Mesendoderm (in vitro differentiated cells): ENCODE measurements at regions not wholly inside any gene's neighbourhood (a gene's known extent, or its start where the extent isn't known, plus 50 kb on each side); places are given as distances from the start of the nearest gene placed in this dataset.
A peak's percentile ranks its signal among the peaks of the same experiment; 100 is the strongest.

Source experiments
- DNase-seq: peaks from one replicate; pipeline ENCODE4 v3.0.0; 2013
- H2AK5ac ChIP-seq: 2 replicates; pipeline ENCODE4 v1.6.1; 2013; ENCODE audit warnings: low read length, inconsistent platforms
- H2BK120ac ChIP-seq: 2 replicates; pipeline ENCODE4 v1.6.1; 2013; ENCODE audit warnings: low read depth, mild to moderate bottlenecking, low read length, moderate library complexity, mixed read lengths
- H2BK15ac ChIP-seq: replicated peaks from 2 replicates; pipeline ENCODE4 v1.6.1; 2013; ENCODE audit warnings: low read depth, mild to moderate bottlenecking, moderate library complexity
- H2BK5ac ChIP-seq: 2 replicates; pipeline ENCODE4 v1.6.1; 2013; ENCODE audit warnings: low read length, inconsistent platforms
- H3K18ac ChIP-seq: 2 replicates; pipeline ENCODE4 v1.6.1; 2013; ENCODE audit warnings: mild to moderate bottlenecking, low read length, mixed read lengths
- H3K23ac ChIP-seq: one replicate; pipeline ENCODE4 v1.6.1; 2013; ENCODE audit warnings: low read length
- H3K27ac ChIP-seq: 2 replicates; pipeline ENCODE4 v1.5.1; 2013; ENCODE audit warnings: low read depth, mild to moderate bottlenecking, inconsistent platforms, low read length, moderate library complexity
- H3K27me3 ChIP-seq: 2 replicates; pipeline ENCODE4 v1.6.1; 2013; ENCODE audit warnings: low read length, control low read depth, mild to moderate bottlenecking, inconsistent platforms; ENCODE audit not compliant: insufficient read depth, poor library complexity
- H3K36me3 ChIP-seq: 2 replicates; pipeline ENCODE4 v1.6.1; 2013; ENCODE audit warnings: low read length, inconsistent platforms; ENCODE audit not compliant: control insufficient read depth, insufficient read depth
- H3K4ac ChIP-seq: one replicate; pipeline ENCODE4 v1.6.1; 2013; ENCODE audit warnings: low read depth, mild to moderate bottlenecking, low read length, moderate library complexity
- H3K4me1 ChIP-seq: 2 replicates; pipeline ENCODE4 v1.6.1; 2013; ENCODE audit warnings: low read depth, low read length, inconsistent platforms; ENCODE audit not compliant: control insufficient read depth
- H3K4me2 ChIP-seq: 2 replicates; pipeline ENCODE4 v1.6.1; 2013; ENCODE audit warnings: low read length
- H3K4me3 ChIP-seq: 2 replicates; pipeline ENCODE4 v1.5.1; 2013; ENCODE audit warnings: mild to moderate bottlenecking, low read length
- H3K56ac ChIP-seq: one replicate; pipeline ENCODE4 v1.6.1; 2013; ENCODE audit warnings: low read length
- H3K79me1 ChIP-seq: 2 replicates; pipeline ENCODE4 v1.6.1; 2013; ENCODE audit warnings: low read length, inconsistent platforms
- H3K79me2 ChIP-seq: 2 replicates; pipeline ENCODE4 v1.6.1; 2013; ENCODE audit warnings: mild to moderate bottlenecking, low read length; ENCODE audit not compliant: control insufficient read depth, insufficient read depth
- H3K9ac ChIP-seq: 2 replicates; pipeline ENCODE4 v1.6.1; 2013; ENCODE audit warnings: low read length, inconsistent platforms
- H4K5ac ChIP-seq: one replicate; pipeline ENCODE4 v1.6.1; 2013; ENCODE audit warnings: low read length
- H4K8ac ChIP-seq: one replicate; pipeline ENCODE4 v1.6.1; 2013; ENCODE audit warnings: low read depth, mild to moderate bottlenecking, control low read depth, low read length, moderate library complexity
- WGBS: extraction: QIAGEN DNeasy Blood & Tissue Kit; methylation state at CpG from one replicate; pipeline ENCODE4 v1.1.7; 2013; ENCODE audit warnings: low lambda C conversion rate, missing lambda C conversion rate; ENCODE audit not compliant: insufficient coverage; ENCODE audit errors: extremely low coverage; 5-methylcytosine and 5-hydroxymethylcytosine counted together

- Histone ChIP-seq H2BK5ac (no peak overlapping the region), H3K23ac (no peak overlapping the region), H3K4ac (no peak overlapping the region), H3K27me3 (no peaks in the 10 kb centered on the region), H3K4me2 (no peak overlapping the region), H4K5ac (no peak overlapping the region), H2BK15ac (no peak overlapping the region), H3K18ac (no peak overlapping the region), H3K79me2 (peaks cover 40% of the 10 kb centered on the region), H3K9ac (no peak overlapping the region), H3K79me1 (no peaks in the 10 kb centered on the region), H2AK5ac (no peak overlapping the region), H3K56ac (no peak overlapping the region), H3K4me3 (no peak overlapping the region), H2BK120ac (no peak overlapping the region), H3K36me3 (no peaks in the 10 kb centered on the region), H3K27ac (no peak overlapping the region), H4K8ac (no peak overlapping the region), H3K4me1 (no peaks in the 10 kb centered on the region)
- WGBS, result no CpG with 5 or more reads among the region's 6 CpGs
- DNase-seq, result no peak
These were observed 167.3 kb downstream of the KDM5D start for GRCh38 chrY:19577250-19577649.

- Histone ChIP-seq H4K8ac (no peak overlapping the region), H3K27ac (no peak overlapping the region), H3K18ac (no peak overlapping the region), H3K4me3 (no peak overlapping the region), H3K79me2 (peaks cover 53% of the 10 kb centered on the region), H3K56ac (no peak overlapping the region), H3K79me1 (no peaks in the 10 kb centered on the region), H2BK5ac (no peak overlapping the region), H3K4ac (no peak overlapping the region), H2BK120ac (no peak overlapping the region), H3K23ac (no peak overlapping the region), H3K4me1 (no peaks in the 10 kb centered on the region), H2BK15ac (no peak overlapping the region), H3K36me3 (no peaks in the 10 kb centered on the region), H3K4me2 (no peak overlapping the region), H4K5ac (no peak overlapping the region), H3K27me3 (no peaks in the 10 kb centered on the region), H2AK5ac (no peak overlapping the region), H3K9ac (no peak overlapping the region)
- DNase-seq, result no peak
These were observed 169.6 kb downstream of the KDM5D start for GRCh38 chrY:19574939-19575338.

- Histone ChIP-seq H3K4me1 (no peaks in the 10 kb centered on the region), H3K4me3 (no peak overlapping the region), H3K27me3 (no peaks in the 10 kb centered on the region), H4K8ac (no peak overlapping the region), H3K79me1 (no peaks in the 10 kb centered on the region), H3K4me2 (no peak overlapping the region), H3K9ac (no peak overlapping the region), H4K5ac (no peak overlapping the region), H3K23ac (no peak overlapping the region), H2BK15ac (no peak overlapping the region), H2BK120ac (no peak overlapping the region), H2AK5ac (no peak overlapping the region), H3K18ac (no peak overlapping the region), H3K4ac (no peak overlapping the region), H3K36me3 (no peaks in the 10 kb centered on the region), H2BK5ac (no peak overlapping the region), H3K56ac (no peak overlapping the region), H3K79me2 (peaks cover 47% of the 10 kb centered on the region), H3K27ac (no peak overlapping the region)
- WGBS, result no CpG with 5 or more reads among the region's 2 CpGs
- DNase-seq, result peak; percentile 52
These were observed 170.9 kb downstream of the KDM5D start for GRCh38 chrY:19573646-19574045.

GRCh38 chrY:19570999-19571398 is 173.5 kb downstream of the KDM5D start:
- Histone ChIP-seq H3K4me1 (no peaks in the 10 kb centered on the region), H3K4me2 (no peak overlapping the region), H3K9ac (no peak overlapping the region), H3K56ac (no peak overlapping the region), H3K79me1 (no peaks in the 10 kb centered on the region), H2BK15ac (no peak overlapping the region), H3K4ac (no peak overlapping the region), H3K27ac (no peak overlapping the region), H2AK5ac (no peak overlapping the region), H3K4me3 (no peak overlapping the region), H4K5ac (no peak overlapping the region), H2BK120ac (no peak overlapping the region), H3K18ac (no peak overlapping the region), H3K27me3 (no peaks in the 10 kb centered on the region), H3K36me3 (no peaks in the 10 kb centered on the region), H3K23ac (no peak overlapping the region), H3K79me2 (peaks cover 39% of the 10 kb centered on the region), H2BK5ac (no peak overlapping the region), H4K8ac (no peak overlapping the region)
- WGBS, result no CpG with 5 or more reads among the region's 2 CpGs
- no peak for DNase-seq

DNA sequence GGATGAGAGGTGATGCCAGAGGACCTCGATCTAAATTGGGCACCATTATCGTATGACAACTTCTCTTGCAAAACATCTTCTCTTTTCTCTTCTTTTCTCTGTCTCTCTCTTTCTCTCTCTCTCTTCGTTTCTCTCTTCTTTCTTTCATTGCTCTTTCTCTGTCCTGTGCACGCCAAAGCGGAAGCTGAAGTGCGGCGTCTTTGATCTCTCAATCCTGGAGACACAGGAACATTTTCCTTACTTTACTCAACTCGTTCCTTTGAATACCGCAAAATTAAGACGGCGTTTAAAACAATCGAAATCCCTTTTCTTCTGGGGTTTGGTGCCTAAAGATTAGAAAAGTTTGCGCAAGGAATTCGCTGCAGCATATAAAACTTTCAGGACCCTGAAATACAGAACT is 176.6 kb downstream of the KDM5D start:
- Histone ChIP-seq H3K27me3 (no peaks in the 10 kb centered on the region), H3K79me1 (no peaks in the 10 kb centered on the region), H3K4ac (no peak overlapping the region), H3K23ac (no peak overlapping the region), H4K8ac (no peak overlapping the region), H3K79me2 (peaks cover 20% of the 10 kb centered on the region), H3K4me2 (peak overlapping the region; percentile 38), H3K36me3 (no peaks in the 10 kb centered on the region), H2BK15ac (no peak overlapping the region), H3K18ac (no peak overlapping the region), H3K56ac (peak overlapping the region; percentile 84), H2AK5ac (no peak overlapping the region), H2BK120ac (no peak overlapping the region), H3K4me3 (peak overlapping the region; percentile 79), H3K4me1 (no peaks in the 10 kb centered on the region), H2BK5ac (no peak overlapping the region), H3K9ac (peak overlapping the region; percentile 84), H3K27ac (peak overlapping the region; percentile 75), H4K5ac (no peak overlapping the region)
- no peak for DNase-seq
- WGBS, result no CpG with 5 or more reads among the region's 14 CpGs

DNA sequence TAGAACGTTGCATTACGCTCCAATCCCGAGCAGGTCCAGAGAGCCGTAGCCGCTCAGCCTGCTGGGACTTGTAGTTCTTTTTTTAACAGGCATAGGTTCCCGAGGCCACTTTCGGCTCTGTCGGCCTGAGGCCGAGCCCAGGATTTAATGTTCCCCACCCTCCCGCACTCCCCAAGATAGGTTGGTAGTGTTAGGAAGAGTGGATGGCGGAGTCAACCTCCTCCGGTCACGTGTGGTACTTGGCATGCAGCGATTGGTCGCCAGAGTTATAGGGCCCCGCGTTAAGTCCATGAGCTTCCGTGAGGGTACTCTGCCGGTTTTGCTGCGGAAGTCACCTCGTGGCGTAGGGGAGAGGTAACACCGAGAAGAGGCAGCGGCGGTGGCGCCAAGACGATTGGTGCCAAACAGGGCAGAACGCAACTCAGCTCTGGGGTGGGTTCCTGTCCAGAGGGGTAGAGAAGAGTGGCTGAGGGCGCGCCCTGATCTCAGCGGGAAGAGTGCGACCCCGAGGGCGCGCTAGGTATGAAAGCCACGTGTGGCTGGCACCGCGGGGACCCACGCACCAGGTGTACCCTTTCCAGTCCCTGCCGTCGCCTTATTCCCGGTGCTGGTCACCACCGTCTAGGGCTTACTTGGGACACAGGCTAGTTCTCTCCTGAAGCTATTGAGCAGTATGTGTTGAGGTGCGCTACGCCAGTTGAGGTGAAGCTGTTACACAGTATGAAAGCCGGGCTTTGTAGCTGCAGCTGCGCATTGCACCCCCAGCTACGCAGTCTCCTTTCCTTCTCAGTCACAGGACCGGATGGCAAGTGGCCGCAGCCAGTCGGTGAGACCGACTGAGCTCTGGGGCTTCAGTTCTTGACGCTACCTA is 177.2 kb downstream of the KDM5D start:
- no CpG with 5 or more reads among the region's 53 CpGs for WGBS
- Histone ChIP-seq H3K27me3 (no peaks in the 10 kb centered on the region), H2BK5ac (no peak overlapping the region), H3K79me2 (peaks cover 17% of the 10 kb centered on the region), H3K18ac (peak overlapping the region; percentile 25), H3K36me3 (no peaks in the 10 kb centered on the region), H3K4ac (no peak overlapping the region), H3K4me3 (peak overlapping the region; percentile 79), H2BK15ac (no peak overlapping the region), H3K27ac (peak overlapping the region; percentile 75), H3K4me1 (no peaks in the 10 kb centered on the region), H3K56ac (peak overlapping the region; percentile 84), H2BK120ac (no peak overlapping the region), H3K23ac (peak overlapping the region; percentile 29), H4K5ac (no peak overlapping the region), H3K4me2 (peak overlapping the region; percentile 38), H4K8ac (no peak overlapping the region), H3K9ac (peak overlapping the region; percentile 84), H3K79me1 (no peaks in the 10 kb centered on the region), H2AK5ac (no peak overlapping the region)
- DNase-seq, result peak; percentile 98
